Trophoblast cell (in vitro differentiated cells and primary cell): ENCODE measurements at regions not wholly inside any gene's neighbourhood (a gene's known extent, or its start where the extent isn't known, plus 50 kb on each side); places are given as distances from the start of the nearest gene placed in this dataset.

ENCODE experiments used
- DNase-seq, 2 donors: peaks; one replicate each; pipeline ENCODE4 v3.0.0-alpha.2; 2016
- H2AFZ ChIP-seq: 2 replicates; pipeline ENCODE4 v1.6.1; 2013; ENCODE audit warnings: low read length, moderate library complexity, mild to moderate bottlenecking; ENCODE audit not compliant: insufficient read depth, poor library complexity
- H2AK5ac ChIP-seq: 2 replicates; pipeline ENCODE4 v1.6.1; 2013; ENCODE audit warnings: mild to moderate bottlenecking, low read length
- H2BK120ac ChIP-seq: 2 replicates; pipeline ENCODE4 v1.6.1; 2013; ENCODE audit warnings: low read length, mild to moderate bottlenecking, moderate library complexity; ENCODE audit not compliant: insufficient read depth, poor library complexity
- H2BK12ac ChIP-seq: 2 replicates; pipeline ENCODE4 v1.6.1; 2013; ENCODE audit warnings: mild to moderate bottlenecking, low read length, moderate library complexity
- H2BK5ac ChIP-seq: 2 replicates; pipeline ENCODE4 v1.6.1; 2013; ENCODE audit warnings: low read length, low read depth, moderate library complexity, mild to moderate bottlenecking; ENCODE audit not compliant: poor library complexity
- H3K14ac ChIP-seq: 2 replicates; pipeline ENCODE4 v1.6.1; 2013; ENCODE audit warnings: mild to moderate bottlenecking, low read length
- H3K18ac ChIP-seq: 2 replicates; pipeline ENCODE4 v1.6.1; 2013; ENCODE audit warnings: mild to moderate bottlenecking, low read length
- H3K23ac ChIP-seq: 2 replicates; pipeline ENCODE4 v1.6.1; 2013; ENCODE audit warnings: low read length
- H3K27ac ChIP-seq: 2 replicates; pipeline ENCODE4 v1.5.1; 2013; ENCODE audit warnings: low read depth, mild to moderate bottlenecking, inconsistent platforms, low read length, moderate library complexity
- H3K27me3 ChIP-seq: 2 replicates; pipeline ENCODE4 v1.6.1; 2013; ENCODE audit warnings: inconsistent platforms, mild to moderate bottlenecking, low read length, moderate library complexity; ENCODE audit not compliant: insufficient read depth
- H3K36me3 ChIP-seq, 2 experiments: 1 replicate in 1 of 2; 2 replicates in 1 of 2; pipeline ENCODE4 v1.6.1; 2013; ENCODE audit warnings: low read length in 2 of 2, mild to moderate bottlenecking in 2 of 2, moderate library complexity in 1 of 2; ENCODE audit not compliant: insufficient read depth in 2 of 2, control insufficient read depth in 1 of 2
- H3K4ac ChIP-seq: 2 replicates; pipeline ENCODE4 v1.6.1; 2013; ENCODE audit warnings: low read depth, mild to moderate bottlenecking, low read length, moderate library complexity
- H3K4me1 ChIP-seq, 2 experiments: 1 replicate in 1 of 2; 2 replicates in 1 of 2; pipeline ENCODE4 v1.6.1; 2013; ENCODE audit warnings: low read length in 2 of 2, mild to moderate bottlenecking in 2 of 2, moderate library complexity in 1 of 2; ENCODE audit not compliant: insufficient read depth in 2 of 2, control insufficient read depth in 1 of 2
- H3K4me2 ChIP-seq: 2 replicates; pipeline ENCODE4 v1.6.1; 2013; ENCODE audit warnings: inconsistent platforms, mild to moderate bottlenecking, low read length, moderate library complexity
- H3K4me3 ChIP-seq: 2 replicates; pipeline ENCODE4 v1.5.1; 2013; ENCODE audit warnings: mild to moderate bottlenecking, low read depth, low read length, inconsistent platforms
- H3K79me1 ChIP-seq: one replicate; pipeline ENCODE4 v1.6.1; 2013; ENCODE audit warnings: low read length
- H3K79me2 ChIP-seq: 2 replicates; pipeline ENCODE4 v1.6.1; 2013; ENCODE audit warnings: low read length, mild to moderate bottlenecking; ENCODE audit not compliant: control insufficient read depth, insufficient read depth, poor library complexity
- H3K9ac ChIP-seq: 2 replicates; pipeline ENCODE4 v1.6.1; 2013; ENCODE audit warnings: mild to moderate bottlenecking, low read length
- H3K9me3 ChIP-seq: 2 replicates; pipeline ENCODE4 v1.6.1; 2013; ENCODE audit warnings: low read depth, mild to moderate bottlenecking, control low read depth, inconsistent platforms, low read length; ENCODE audit not compliant: insufficient read depth
- H4K12ac ChIP-seq: 2 replicates; pipeline ENCODE4 v1.6.1; 2013; ENCODE audit warnings: low read depth, mild to moderate bottlenecking, low read length, moderate library complexity
- H4K8ac ChIP-seq: 2 replicates; pipeline ENCODE4 v1.6.1; 2013; ENCODE audit warnings: low read depth, mild to moderate bottlenecking, low read length, moderate library complexity
- H4K91ac ChIP-seq: one replicate; pipeline ENCODE4 v1.6.1; 2013; ENCODE audit warnings: low read depth, mild to moderate bottlenecking, low read length, moderate library complexity
- WGBS: extraction: QIAGEN DNeasy Blood & Tissue Kit; methylation state at CpG from one replicate; pipeline ENCODE4 v1.1.7; 2013; ENCODE audit warnings: missing lambda C conversion rate; ENCODE audit not compliant: insufficient read length, insufficient coverage; ENCODE audit errors: extremely low coverage; 5-methylcytosine and 5-hydroxymethylcytosine counted together

- H2BK120ac ChIP-seq = no peak overlapping the region
- peak overlapping the region; percentile 6 for H4K8ac ChIP-seq
- no peak overlapping the region for H4K12ac ChIP-seq
- no peak overlapping the region for H3K4me2 ChIP-seq
- H3K18ac ChIP-seq = no peak overlapping the region
- H2BK12ac ChIP-seq = no peak overlapping the region
- H4K91ac ChIP-seq = no peak overlapping the region
- no peak overlapping the region for H3K14ac ChIP-seq
- no peaks in the 10 kb centered on the region for H3K9me3 ChIP-seq
- H3K4me1 ChIP-seq = no peaks in the 10 kb centered on the region
- H2AFZ ChIP-seq = no peak overlapping the region
- no peak overlapping the region for H3K23ac ChIP-seq
- no peak overlapping the region for H3K27ac ChIP-seq
- no peak overlapping the region for H3K4me3 ChIP-seq
- H3K27me3 ChIP-seq = no peaks in the 10 kb centered on the region
- DNase-seq = no peak
- no peak overlapping the region for H3K4ac ChIP-seq
- H2BK5ac ChIP-seq = no peak overlapping the region
- no peaks in the 10 kb centered on the region for H3K79me1 ChIP-seq
- no peak overlapping the region for H2AK5ac ChIP-seq
- no CpG with 5 or more reads among the region's 2 CpGs for WGBS
- no peaks in the 10 kb centered on the region for H3K79me2 ChIP-seq
- H3K9ac ChIP-seq = no peak overlapping the region
- H3K36me3 ChIP-seq = peaks cover 10 to 30% of the 10 kb centered on the region in 2 experiments
Observed at GRCh38 chrX:2628751-2629315, 62.3 kb upstream of the CD99 start.

DNA sequence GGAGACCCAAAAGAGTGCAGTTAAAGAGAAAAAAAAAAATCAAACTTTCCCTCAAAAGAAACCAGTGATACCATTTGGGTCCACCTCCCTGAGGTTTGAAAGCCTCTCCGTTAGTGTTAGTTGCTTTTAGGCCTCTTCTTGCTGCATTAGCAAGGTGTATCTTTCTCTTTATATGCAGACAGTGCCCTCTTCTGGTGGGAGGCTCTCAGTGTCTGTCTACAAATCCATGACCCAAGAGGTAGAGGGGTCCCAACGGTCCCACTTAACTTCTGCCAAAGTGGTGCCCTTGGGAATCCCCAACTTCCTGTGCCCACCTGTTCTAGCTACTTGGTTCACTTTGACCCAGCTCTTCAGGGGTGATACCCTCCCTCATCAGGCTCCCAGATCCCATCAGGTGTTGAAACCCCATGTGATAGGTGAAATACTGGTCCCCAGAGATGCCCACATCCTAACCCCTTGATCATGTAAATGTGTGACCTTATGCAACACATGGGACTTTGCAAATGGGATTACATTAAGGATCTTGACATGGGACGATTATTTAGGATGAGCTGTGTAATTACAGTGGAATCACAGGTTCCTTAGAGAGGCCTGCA, 63.7 kb upstream of the CD99 start:
- H3K9me3 ChIP-seq = no peaks in the 10 kb centered on the region
- H2BK120ac ChIP-seq = no peak overlapping the region
- H3K18ac ChIP-seq = no peak overlapping the region
- H3K4me3 ChIP-seq = no peak overlapping the region
- H3K79me2 ChIP-seq = no peaks in the 10 kb centered on the region
- peak; percentile 35 to 69 for DNase-seq
- no peak overlapping the region for H3K23ac ChIP-seq
- no peak overlapping the region for H2BK12ac ChIP-seq
- no CpG with 5 or more reads among the region's 3 CpGs for whole genome bisulfite sequencing
- no peak overlapping the region for H3K27ac ChIP-seq
- peaks cover 11 to 31% of the 10 kb centered on the region in 2 experiments for H3K36me3 ChIP-seq
- H3K9ac ChIP-seq = no peak overlapping the region
- H3K4me1 ChIP-seq = no peaks in the 10 kb centered on the region
- no peak overlapping the region for H2AK5ac ChIP-seq
- H3K4me2 ChIP-seq = no peak overlapping the region
- H4K8ac ChIP-seq = no peak overlapping the region
- no peak overlapping the region for H3K4ac ChIP-seq
- no peaks in the 10 kb centered on the region for H3K27me3 ChIP-seq
- H4K91ac ChIP-seq = no peak overlapping the region
- no peak overlapping the region for H2BK5ac ChIP-seq
- no peak overlapping the region for H3K14ac ChIP-seq
- H4K12ac ChIP-seq = no peak overlapping the region
- no peak overlapping the region for H2AFZ ChIP-seq
- no peaks in the 10 kb centered on the region for H3K79me1 ChIP-seq

DNA sequence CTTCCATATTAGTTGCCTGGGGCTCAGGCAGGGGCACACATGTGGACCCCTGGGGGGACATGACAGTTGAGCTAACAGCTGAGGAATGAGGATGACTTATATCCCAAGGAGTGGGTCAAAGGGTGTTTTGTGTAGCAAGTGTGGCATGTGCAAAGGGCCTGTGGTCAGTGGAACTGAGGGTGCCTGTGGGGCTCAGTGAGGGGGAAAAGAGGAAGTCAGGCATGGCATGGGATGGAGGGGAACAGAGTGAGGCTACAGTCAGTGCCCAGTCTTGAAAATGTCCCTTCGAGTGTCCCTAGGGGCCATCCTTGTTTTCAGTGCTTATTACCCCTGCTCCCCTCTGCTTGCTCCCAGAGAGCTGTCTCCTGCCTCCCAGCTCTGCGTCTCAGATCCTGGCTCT, 64.3 kb upstream of the CD99 start:
- H3K9me3 ChIP-seq = no peaks in the 10 kb centered on the region
- H3K4ac ChIP-seq = no peak overlapping the region
- no peak overlapping the region for H3K4me2 ChIP-seq
- no peak overlapping the region for H4K12ac ChIP-seq
- no peak overlapping the region for H2BK12ac ChIP-seq
- no peak overlapping the region for H3K23ac ChIP-seq
- H2BK5ac ChIP-seq = no peak overlapping the region
- H3K4me1 ChIP-seq = no peaks in the 10 kb centered on the region
- WGBS = no CpG with 5 or more reads among the region's 2 CpGs
- H4K91ac ChIP-seq = no peak overlapping the region
- DNase-seq = no peak
- no peak overlapping the region for H2AFZ ChIP-seq
- H2BK120ac ChIP-seq = no peak overlapping the region
- no peak overlapping the region for H2AK5ac ChIP-seq
- H3K27me3 ChIP-seq = no peaks in the 10 kb centered on the region
- no peak overlapping the region for H3K9ac ChIP-seq
- no peak overlapping the region for H4K8ac ChIP-seq
- H3K79me2 ChIP-seq = no peaks in the 10 kb centered on the region
- H3K18ac ChIP-seq = peak overlapping the region; percentile 20
- no peaks in the 10 kb centered on the region for H3K79me1 ChIP-seq
- H3K36me3 ChIP-seq = peaks cover 12 to 31% of the 10 kb centered on the region in 2 experiments
- H3K27ac ChIP-seq = no peak overlapping the region
- H3K14ac ChIP-seq = no peak overlapping the region
- no peak overlapping the region for H3K4me3 ChIP-seq

DNA sequence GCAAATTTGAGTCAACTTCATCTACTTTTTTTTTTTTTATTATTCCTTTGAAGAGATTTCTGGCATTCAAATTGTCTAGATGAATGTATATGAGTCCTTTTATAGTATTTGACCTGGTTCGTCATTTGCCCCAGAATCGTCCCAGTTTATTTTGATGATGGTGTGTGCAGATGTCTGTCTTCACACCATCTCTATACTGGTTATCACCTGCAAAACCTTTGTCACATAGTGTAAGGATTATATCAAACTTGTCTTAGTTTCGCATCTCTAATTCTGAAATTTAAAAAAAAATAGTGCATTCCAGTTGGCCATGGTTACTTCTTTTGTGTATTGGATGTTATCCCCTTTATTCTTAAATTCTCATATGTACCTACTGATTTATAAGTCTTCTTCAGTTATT, 70.5 kb upstream of the CD99 start:
- H2BK12ac ChIP-seq = no peak overlapping the region
- no peak for DNase-seq
- no peak overlapping the region for H3K4ac ChIP-seq
- H3K23ac ChIP-seq = no peak overlapping the region
- H4K91ac ChIP-seq = no peak overlapping the region
- no peaks in the 10 kb centered on the region for H3K79me1 ChIP-seq
- H3K4me1 ChIP-seq = no peaks in the 10 kb centered on the region
- no peaks in the 10 kb centered on the region for H3K79me2 ChIP-seq
- H2BK120ac ChIP-seq = no peak overlapping the region
- no peak overlapping the region for H3K9ac ChIP-seq
- WGBS = no CpG with 5 or more reads among the region's 3 CpGs
- H4K12ac ChIP-seq = no peak overlapping the region
- no peaks in the 10 kb centered on the region for H3K9me3 ChIP-seq
- no peak overlapping the region for H3K4me3 ChIP-seq
- H3K14ac ChIP-seq = no peak overlapping the region
- no peak overlapping the region for H2AK5ac ChIP-seq
- peaks cover 16 to 18% of the 10 kb centered on the region in 2 experiments for H3K36me3 ChIP-seq
- H3K27ac ChIP-seq = no peak overlapping the region
- no peak overlapping the region for H3K18ac ChIP-seq
- no peak overlapping the region for H4K8ac ChIP-seq
- no peak overlapping the region for H2BK5ac ChIP-seq
- H3K4me2 ChIP-seq = no peak overlapping the region
- no peak overlapping the region for H2AFZ ChIP-seq
- H3K27me3 ChIP-seq = no peaks in the 10 kb centered on the region
